Pancreas (tissue), 10 donors: ENCODE measurements at regions not wholly inside any gene's neighbourhood (a gene's known extent, or its start where the extent isn't known, plus 50 kb on each side); places are given as distances from the start of the nearest gene placed in this dataset.
A peak's percentile ranks its signal among the peaks of the same experiment; 100 is the strongest.

Experiments
- ATAC-seq, 4 donors: fragments of 200-7000 bp; cut with Tn5 transposase; one replicate each; pipeline versions ENCODE4 v1.8.0 to v1.9.1; 2020; ENCODE audit warnings: mild to moderate bottlenecking in 4 of 4, moderate library complexity in 4 of 4
- DNase-seq, 6 donors: peaks; one replicate each; pipeline ENCODE4 v3.0.0-alpha.2; 2020
- FAIRE-seq: peaks from 2 replicates; lab custom pipeline; 2012; peaks lifted over from hg19 to GRCh38; lab: Jason Lieb, UNC
- H3K27ac ChIP-seq, 4 donors: fragments of 200-600 bp; sonication (generic); 1 replicate in 3 of 4; 2 replicates in 1 of 4; pipeline versions ENCODE4 v1.5.0 to v1.8.0; 2020
- H3K27me3 ChIP-seq, 4 donors: fragments of 200-600 bp; one replicate each; pipeline ENCODE4 v1.8.0; 2021
- H3K36me3 ChIP-seq, 3 donors: fragments of 200-600 bp; sonication (generic) in 1 of 3; one replicate each; pipeline versions ENCODE4 v1.5.0 to v1.8.0; 2020 to 2021
- H3K4me1 ChIP-seq, 3 donors: fragments of 200-600 bp; one replicate each; pipeline ENCODE4 v1.8.0; 2021
- H3K4me3 ChIP-seq, 4 donors: fragments of 200-600 bp; sonication (generic) in 2 of 4; one replicate each; pipeline versions ENCODE4 v1.5.0 to v1.8.0; 2020 to 2021
- H3K9me3 ChIP-seq, 4 donors: fragments of 200-600 bp; one replicate each; pipeline ENCODE4 v1.8.0; 2021
- WGBS, 2 donors: extraction: QIAGEN DNeasy Blood & Tissue Kit; methylation state at CpG; one replicate each; pipeline ENCODE4 v1.1.7; 2013; 5-methylcytosine and 5-hydroxymethylcytosine counted together
- intact Hi-C, 3 donors: fragments of 100-400 bp; cut with DNase I; formaldehyde crosslinking; loops; one replicate each; pipeline versions ENCODE4 v1.11.1 to v1.14.2; 2022
- TF ChIP-seq, protein P1 (sequence below), 4 donors: fragments of 200-600 bp; sonication (generic) in 3 of 4; IDR thresholded peaks; one replicate each; pipeline versions ENCODE4 v1.5.0 to v1.8.0; 2021; ENCODE audit warnings: antibody characterized with exemption in 4 of 4
- donor health status: healthy with polysubstance abuse.
- donor health status: DM: no; HTN: no; CAD: no; lungs with moderate emphysema.
- donor health status: DM: no; HTN: no; CAD: no.
- donor health status: control.
- donor health status: control.
- donor health status: Bipolar disorder and iron deficiency.
- donor health status: DM: yes; HTN: yes; CAD: no.
- donor health status: DM: no; HTN: no; CAD: no.
- donor health status: DM: no; HTN: no; CAD: no.
- donor health status: DM: yes; HTN: yes; CAD: no.

DNA sequence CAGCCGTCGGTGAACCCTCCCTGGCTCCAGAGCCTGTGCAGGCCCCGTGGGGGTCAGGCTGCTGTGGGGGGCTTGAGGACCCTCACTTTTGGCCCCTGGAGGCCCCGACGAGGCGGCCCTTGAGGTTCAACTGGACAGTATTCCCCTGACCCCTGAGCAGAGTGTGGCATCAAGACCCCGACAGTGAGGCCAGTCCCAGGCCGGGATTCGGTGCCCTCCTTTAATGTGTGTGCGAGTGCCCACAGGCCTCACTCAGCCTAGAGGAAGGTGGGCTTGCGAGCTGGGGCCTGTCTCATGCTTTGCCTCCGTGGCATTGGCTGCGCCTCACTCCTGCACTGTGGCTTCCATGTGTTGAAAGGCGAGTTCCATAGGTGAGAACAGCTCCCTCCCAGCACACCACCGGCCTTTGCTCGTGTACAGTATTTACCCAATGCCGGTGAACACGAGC lies 94.5 kb downstream of the METRNL start:
- no peaks in the 10 kb centered on the region for H3K27me3 ChIP-seq
- peak in 4 of 6 donors; percentile 6 to 69 (median 12) for DNase-seq
- no peak overlapping the region for H3K27ac ChIP-seq
- FAIRE-seq = no peak
- no peaks in the 10 kb centered on the region for H3K36me3 ChIP-seq
- WGBS, 2 donors = 88 to 92% methylated on average over 18 of the region's 18 CpGs
- intact Hi-C loops = no loop called here
- H3K4me3 ChIP-seq = no peak overlapping the region
- ATAC-seq = no peak
- no peaks in the 10 kb centered on the region for H3K9me3 ChIP-seq
- TF ChIP-seq, protein P1, sequence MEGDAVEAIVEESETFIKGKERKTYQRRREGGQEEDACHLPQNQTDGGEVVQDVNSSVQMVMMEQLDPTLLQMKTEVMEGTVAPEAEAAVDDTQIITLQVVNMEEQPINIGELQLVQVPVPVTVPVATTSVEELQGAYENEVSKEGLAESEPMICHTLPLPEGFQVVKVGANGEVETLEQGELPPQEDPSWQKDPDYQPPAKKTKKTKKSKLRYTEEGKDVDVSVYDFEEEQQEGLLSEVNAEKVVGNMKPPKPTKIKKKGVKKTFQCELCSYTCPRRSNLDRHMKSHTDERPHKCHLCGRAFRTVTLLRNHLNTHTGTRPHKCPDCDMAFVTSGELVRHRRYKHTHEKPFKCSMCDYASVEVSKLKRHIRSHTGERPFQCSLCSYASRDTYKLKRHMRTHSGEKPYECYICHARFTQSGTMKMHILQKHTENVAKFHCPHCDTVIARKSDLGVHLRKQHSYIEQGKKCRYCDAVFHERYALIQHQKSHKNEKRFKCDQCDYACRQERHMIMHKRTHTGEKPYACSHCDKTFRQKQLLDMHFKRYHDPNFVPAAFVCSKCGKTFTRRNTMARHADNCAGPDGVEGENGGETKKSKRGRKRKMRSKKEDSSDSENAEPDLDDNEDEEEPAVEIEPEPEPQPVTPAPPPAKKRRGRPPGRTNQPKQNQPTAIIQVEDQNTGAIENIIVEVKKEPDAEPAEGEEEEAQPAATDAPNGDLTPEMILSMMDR (IDR thresholded peaks at IDR 0.05) = no peak
- H3K4me1 ChIP-seq = no peaks in the 10 kb centered on the region

DNA sequence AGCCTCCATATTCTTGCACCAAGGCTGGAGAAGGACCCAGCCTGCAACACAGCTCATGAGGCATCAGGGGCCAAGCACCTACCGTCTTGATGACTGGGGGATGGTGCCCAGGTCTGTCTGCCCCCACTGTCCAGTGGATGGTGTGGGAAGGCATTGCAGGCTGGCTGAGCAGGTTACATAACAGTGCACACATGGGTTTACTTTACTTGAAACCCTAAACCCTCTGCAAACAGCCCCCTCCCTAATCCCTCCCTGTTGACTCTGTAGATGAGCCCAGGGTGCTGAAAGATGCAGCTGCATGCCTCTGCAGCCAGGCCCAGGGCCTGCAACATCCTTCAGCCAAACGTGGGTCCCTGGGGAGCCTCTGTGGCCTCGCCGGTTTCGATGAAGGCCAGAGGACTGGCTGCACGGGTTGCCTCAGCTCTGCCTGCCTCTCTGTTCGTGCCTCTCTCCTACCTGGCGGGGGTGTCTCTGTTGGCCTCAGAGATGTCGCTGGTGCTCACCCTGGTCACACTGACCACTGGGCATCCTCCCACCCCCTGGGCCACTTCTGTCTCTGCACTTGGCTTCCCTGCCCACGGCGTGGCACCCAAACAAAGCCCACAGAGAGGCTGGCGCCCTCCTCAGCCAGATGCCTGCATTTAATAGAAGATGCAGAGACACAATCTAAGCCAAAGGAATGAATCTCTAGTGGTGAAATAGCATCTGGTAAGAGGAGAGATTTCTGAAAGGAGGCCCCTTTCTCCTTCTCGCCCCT lies 95.1 kb downstream of the METRNL start:
- WGBS, 2 donors = 63% methylated on average over 13 of the region's 13 CpGs
- no peak overlapping the region for H3K4me3 ChIP-seq
- H3K36me3 ChIP-seq = no peaks in the 10 kb centered on the region
- intact Hi-C loops = no loop called here
- no peaks in the 10 kb centered on the region for H3K4me1 ChIP-seq
- TF ChIP-seq, protein P1 (IDR thresholded peaks at IDR 0.05) = no peak
- H3K27ac ChIP-seq = no peak overlapping the region
- no peaks in the 10 kb centered on the region for H3K9me3 ChIP-seq
- no peak for FAIRE-seq
- H3K27me3 ChIP-seq = no peaks in the 10 kb centered on the region
- ATAC-seq = peak; percentile 22 to 85 (median 65)
- DNase-seq = peak in 4 of 6 donors; percentile 9 to 31 (median 19)

DNA sequence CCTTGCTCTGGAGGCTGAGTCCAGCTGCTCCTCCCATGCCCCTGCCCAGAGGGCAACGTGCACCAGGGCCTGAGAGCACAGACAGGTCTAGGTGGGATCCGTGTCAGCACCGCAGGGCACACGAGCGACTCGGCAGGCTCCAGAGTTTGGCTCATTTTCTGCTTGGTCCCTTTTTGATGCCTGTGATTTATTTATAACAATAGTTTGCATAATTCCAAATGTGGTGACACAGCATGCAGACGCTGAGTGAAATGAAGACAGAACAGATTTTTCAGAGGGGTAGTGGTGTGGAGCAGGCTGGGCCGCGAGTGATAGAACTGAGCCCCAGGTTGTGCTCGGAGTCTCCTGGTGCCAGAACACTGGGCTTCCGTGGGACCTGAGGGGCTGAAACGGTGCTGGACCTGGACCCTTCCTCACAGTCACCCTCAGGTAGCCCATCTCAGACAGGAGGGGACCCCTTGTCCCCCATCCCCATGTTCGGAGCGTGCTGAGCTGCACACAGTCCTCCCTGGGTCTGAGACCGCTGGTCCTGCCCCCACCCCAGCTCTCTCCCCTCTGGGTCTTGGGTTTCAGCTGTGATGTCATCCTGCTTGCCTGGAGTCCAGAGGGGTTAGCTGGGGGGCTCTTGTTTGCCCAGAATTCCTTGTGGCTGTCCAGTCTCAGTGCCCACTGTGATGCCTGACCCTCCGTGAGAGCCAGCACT lies 95.9 kb downstream of the METRNL start:
- Histone ChIP-seq H3K4me1 (no peaks in the 10 kb centered on the region), H3K9me3 (no peaks in the 10 kb centered on the region), H3K4me3 (no peak overlapping the region), H3K27ac (no peak overlapping the region), H3K27me3 (no peaks in the 10 kb centered on the region), H3K36me3 (no peaks in the 10 kb centered on the region)
- DNase-seq = peak in 2 of 6 donors; percentile 3 to 8
- WGBS, 2 donors = 79 to 91% methylated on average over 13 to 16 of the region's 16 CpGs
- intact Hi-C loops = no loop called here
- no peak for ATAC-seq
- TF ChIP-seq, protein P1 (IDR thresholded peaks at IDR 0.05) = no peak
- FAIRE-seq = no peak

DNA sequence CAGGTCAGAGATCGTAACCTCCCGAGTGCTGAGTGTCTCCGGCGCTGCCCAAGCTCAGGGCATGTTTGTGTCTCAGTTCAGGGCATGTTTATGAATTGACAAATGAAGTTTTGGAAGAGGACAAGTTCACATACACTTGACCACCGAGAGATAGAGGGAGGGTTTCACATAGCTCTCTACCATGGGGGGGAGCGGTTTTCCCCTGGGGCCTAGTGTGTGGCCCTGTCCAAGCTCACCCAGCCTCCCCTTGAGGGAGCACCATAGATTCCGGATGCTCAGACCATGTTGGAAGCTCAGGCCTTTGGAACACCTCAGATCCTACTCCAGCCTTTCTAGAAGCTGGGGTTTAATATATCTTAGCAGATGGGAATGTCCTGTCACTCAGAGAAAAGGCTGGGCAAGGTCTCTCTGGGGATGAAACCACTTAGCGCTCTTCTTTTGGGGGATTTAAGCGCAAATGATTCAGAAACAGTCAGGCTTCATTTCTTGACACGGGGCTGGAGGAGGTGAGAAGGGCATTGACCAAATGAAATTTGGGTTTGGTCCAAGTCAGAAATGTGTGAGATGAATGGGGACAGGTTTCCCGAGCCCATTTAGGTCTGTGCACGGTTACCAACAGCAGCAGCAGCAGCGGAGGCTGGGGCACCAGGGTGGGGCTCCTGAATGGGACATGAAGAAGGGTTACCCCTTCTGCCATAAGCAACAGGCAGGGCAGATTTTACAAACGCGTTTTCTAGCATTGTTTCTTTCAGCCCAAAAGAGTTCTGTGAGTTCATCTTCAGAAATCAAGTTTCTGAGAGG lies 96.6 kb downstream of the METRNL start:
- WGBS, 2 donors = 82 to 92% methylated on average over 15 of the region's 15 CpGs
- FAIRE-seq = no peak

More for the DNA sequence above, 96.6 kb downstream of the METRNL start:
- H3K4me3 ChIP-seq = no peak overlapping the region
- TF ChIP-seq, protein P1 (IDR thresholded peaks at IDR 0.05) = no peak
- no peaks in the 10 kb centered on the region for H3K27me3 ChIP-seq
- H3K9me3 ChIP-seq = no peaks in the 10 kb centered on the region
- ATAC-seq (no peak), DNase-seq (peak in 1 of 6 donors; percentile 9)
- no peaks in the 10 kb centered on the region for H3K4me1 ChIP-seq
- no peak overlapping the region for H3K27ac ChIP-seq
- no peaks in the 10 kb centered on the region for H3K36me3 ChIP-seq
- intact Hi-C loops = no loop called here
